Ishikawa (cell line): ENCODE measurements at regions not wholly inside any gene's neighbourhood (a gene's known extent, or its start where the extent isn't known, plus 50 kb on each side); places are given as distances from the start of the nearest gene placed in this dataset.

Source experiments
- CEBPB ChIP-seq: IDR thresholded peaks from 2 replicates; pipeline ENCODE4 v1.6.1; 2012
- CREB1 ChIP-seq: IDR thresholded peaks from 2 replicates; pipeline ENCODE4 v1.6.1; 2012; ENCODE audit warnings: low read depth
- EGR1 ChIP-seq: IDR thresholded peaks from 2 replicates; pipeline ENCODE4 v1.6.1; 2012
- EP300 ChIP-seq: IDR thresholded peaks from 2 replicates; pipeline ENCODE4 v1.6.1; 2012; ENCODE audit warnings: borderline replicate concordance
- FOXM1 ChIP-seq: IDR thresholded peaks from 2 replicates; pipeline ENCODE4 v1.6.1; 2012; ENCODE audit warnings: low read depth, borderline replicate concordance
- MAX ChIP-seq: IDR thresholded peaks from 2 replicates; pipeline ENCODE4 v1.6.1; 2012
- NFIC ChIP-seq: IDR thresholded peaks from 2 replicates; pipeline ENCODE4 v1.6.1; 2012
- RAD21 ChIP-seq: IDR thresholded peaks from 2 replicates; pipeline ENCODE4 v1.6.1; 2012; ENCODE audit warnings: low read depth
- REST ChIP-seq: IDR thresholded peaks from 2 replicates; pipeline ENCODE4 v1.6.1; 2012; ENCODE audit warnings: low read depth, mild to moderate bottlenecking
- TAF1 ChIP-seq: IDR thresholded peaks from 2 replicates; pipeline ENCODE4 v1.6.1; 2012; ENCODE audit warnings: low read depth, mild to moderate bottlenecking
- TCF12 ChIP-seq: IDR thresholded peaks from 2 replicates; pipeline ENCODE4 v1.6.1; 2012; ENCODE audit warnings: low read depth
- TEAD4 ChIP-seq: IDR thresholded peaks from 2 replicates; pipeline ENCODE4 v1.6.1; 2012
- USF1 ChIP-seq: IDR thresholded peaks from 2 replicates; pipeline ENCODE4 v1.6.1; 2012
- YY1 ChIP-seq: IDR thresholded peaks from 2 replicates; pipeline ENCODE4 v1.6.1; 2012; ENCODE audit warnings: low read depth
- ZBTB7A ChIP-seq: IDR thresholded peaks from 2 replicates; pipeline ENCODE4 v1.6.1; 2012; ENCODE audit warnings: low read depth

GRCh38 chr20:20894753-20895152 lies 182.3 kb upstream of the RALGAPA2 start:
- no peak for TF ChIP-seq FOXM1
- TF ChIP-seq TCF12: no peak
- TF ChIP-seq YY1: no peak
- TF ChIP-seq RAD21: no peak
- TF ChIP-seq TAF1: no peak
- TF ChIP-seq TEAD4: no peak
- no peak for TF ChIP-seq ZBTB7A
- TF ChIP-seq USF1: no peak
- no peak for TF ChIP-seq REST

- TF ChIP-seq TAF1 (no peak), TEAD4 (no peak), MAX (no peak), REST (no peak), RAD21 (no peak), NFIC (no peak), CEBPB (no peak), YY1 (no peak), CREB1 (no peak), TCF12 (no peak), FOXM1 (no peak), USF1 (no peak), ZBTB7A (no peak), EP300 (no peak), EGR1 (no peak)
Measured at GRCh38 chr20:20894280-20894679, 181.8 kb upstream of the RALGAPA2 start.

GRCh38 chr20:20892328-20892727 lies 179.9 kb upstream of the RALGAPA2 start:
- TF ChIP-seq MAX (no peak), FOXM1 (no peak), NFIC (no peak), USF1 (no peak), TCF12 (no peak)

GRCh38 chr20:20890751-20891150 lies 178.3 kb upstream of the RALGAPA2 start:
- TF ChIP-seq TAF1 (no peak), EP300 (no peak), CEBPB (no peak), RAD21 (no peak), CREB1 (no peak), REST (no peak), FOXM1 (no peak), YY1 (no peak), ZBTB7A (no peak), TCF12 (no peak), USF1 (no peak), NFIC (no peak), EGR1 (no peak), MAX (no peak), TEAD4 (no peak)
